OCI-LY1 (cell line): ENCODE measurements at regions not wholly inside any gene's neighbourhood (a gene's known extent, or its start where the extent isn't known, plus 50 kb on each side); places are given as distances from the start of the nearest gene placed in this dataset.

Experiments used
- CTCF ChIP-seq: fragments of 200-600 bp; sonication (generic), shearing (Covaris generic); IDR thresholded peaks from 2 replicates; pipeline ENCODE4 v1.5.1; 2017; ENCODE audit warnings: mild to moderate bottlenecking, antibody characterized with exemption, low read length, moderate library complexity, mixed read lengths
- EZH2 ChIP-seq: fragments of 200-600 bp; sonication (generic), shearing (Covaris generic); IDR thresholded peaks from 2 replicates; pipeline ENCODE4 v1.8.0; 2017; ENCODE audit warnings: borderline replicate concordance, mixed run types, mild to moderate bottlenecking, antibody characterized with exemption, low read length, moderate library complexity, mixed read lengths

GRCh38 chr4:41471126-41472071, 66.6 kb upstream of the LIMCH1 start:
- TF ChIP-seq CTCF (no peak), EZH2 (no peak)
